ENCODE measurements at regions not wholly inside any gene's neighbourhood (a gene's known extent, or its start where the extent isn't known, plus 50 kb on each side); places are given as distances from the start of the nearest gene placed in this dataset.

DNA sequence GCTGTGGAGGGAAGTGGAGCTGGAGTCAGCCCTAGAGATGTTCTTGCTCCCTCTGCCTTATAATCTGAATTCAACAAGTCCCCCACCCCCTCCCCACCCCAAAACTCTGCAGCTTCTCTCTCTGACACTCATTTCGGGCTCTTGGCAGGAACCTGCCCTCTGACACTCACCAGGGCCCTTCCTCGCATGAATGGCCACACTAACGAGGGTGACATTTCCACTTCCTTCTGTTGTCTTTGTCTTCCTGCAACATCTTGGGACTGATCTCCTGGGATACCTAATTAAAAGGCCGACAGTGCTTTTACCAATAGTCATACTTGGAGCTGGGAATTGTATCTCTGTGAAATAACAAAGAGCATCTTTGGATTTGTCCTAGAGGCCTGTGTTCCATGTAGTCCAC lies 106.9 kb upstream of the PIRT start:
- DNase-seq, result no peak

DNA sequence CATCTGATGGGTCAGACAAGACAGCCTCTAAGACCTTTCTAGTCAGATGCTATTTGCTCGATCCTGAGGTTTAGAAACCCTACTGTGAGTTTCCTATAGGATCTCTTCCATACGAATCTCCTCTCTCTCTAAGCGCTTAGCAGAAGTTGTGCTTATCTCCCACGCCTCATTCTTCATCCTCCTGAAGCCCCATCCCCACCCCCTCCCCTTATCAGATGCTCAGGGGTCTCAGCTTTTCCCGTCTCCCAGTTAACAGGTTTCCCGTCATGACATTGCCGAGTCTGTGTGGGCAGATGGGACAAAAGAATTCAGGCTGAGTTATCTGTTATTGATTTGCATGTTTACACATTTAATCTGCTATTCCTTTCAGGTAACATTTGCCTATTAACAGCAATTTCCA lies 99.0 kb upstream of the PIRT start:
- DNase-seq, result no peak

DNA sequence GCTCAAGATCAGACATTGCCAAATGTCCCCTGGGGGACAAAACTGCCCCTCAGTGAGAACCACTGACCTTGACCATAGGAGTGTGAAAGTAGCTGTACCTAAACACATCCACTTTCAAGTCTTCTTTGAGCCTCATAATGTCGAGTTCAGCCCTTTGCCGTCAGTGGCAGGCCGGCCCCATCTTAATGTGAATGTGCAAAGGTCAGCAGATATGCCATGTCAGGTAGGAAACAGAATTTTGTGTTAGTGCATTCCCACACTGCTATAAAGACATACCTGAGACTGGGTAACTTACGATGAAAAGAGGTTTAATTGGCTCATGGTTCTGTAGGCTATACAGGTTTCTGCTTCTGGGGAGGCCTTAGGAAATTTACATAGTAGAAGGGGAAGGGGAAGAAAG lies 95.1 kb upstream of the PIRT start:
- no peak for DNase-seq

DNA sequence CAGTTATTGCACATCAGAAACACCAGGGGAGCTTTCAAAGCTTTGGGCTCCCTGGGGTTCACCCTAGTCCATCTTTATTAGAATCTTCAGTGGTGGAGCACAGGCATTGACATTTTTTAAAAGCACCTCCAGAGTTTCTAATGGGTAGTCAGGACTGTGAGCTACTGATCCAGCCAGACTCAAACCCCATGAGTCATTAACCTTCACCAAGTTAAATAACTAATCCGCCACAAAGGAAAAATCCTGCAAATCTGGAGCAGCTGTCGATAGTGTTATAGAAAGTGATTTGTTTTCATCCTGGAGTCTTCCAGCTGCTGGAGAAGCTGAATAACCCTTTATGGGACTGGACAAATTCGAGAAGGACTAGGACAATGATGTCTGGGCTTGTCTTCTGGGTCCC lies 93.2 kb upstream of the PIRT start:
- no peak for DNase-seq

DNA sequence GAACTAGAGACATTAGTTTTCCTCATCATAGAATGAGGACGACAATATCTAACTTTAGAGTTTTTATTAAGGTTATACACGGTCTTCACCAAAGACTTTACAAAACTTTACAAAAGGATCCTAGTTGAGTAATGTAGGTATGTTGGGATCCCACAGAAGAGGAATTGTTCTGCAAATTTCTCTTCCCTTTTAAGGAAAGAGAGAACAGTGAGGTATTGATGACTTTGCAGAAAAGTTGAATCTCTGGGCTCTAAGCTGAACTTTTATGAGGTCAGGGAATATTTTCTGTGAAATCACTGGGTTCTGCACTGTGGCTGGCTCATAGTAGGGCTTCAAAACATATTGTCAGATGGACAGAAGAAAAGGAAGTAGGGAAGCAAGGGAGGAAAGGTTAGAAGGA lies 89.8 kb upstream of the PIRT start:
- no peak for DNase-seq

DNA sequence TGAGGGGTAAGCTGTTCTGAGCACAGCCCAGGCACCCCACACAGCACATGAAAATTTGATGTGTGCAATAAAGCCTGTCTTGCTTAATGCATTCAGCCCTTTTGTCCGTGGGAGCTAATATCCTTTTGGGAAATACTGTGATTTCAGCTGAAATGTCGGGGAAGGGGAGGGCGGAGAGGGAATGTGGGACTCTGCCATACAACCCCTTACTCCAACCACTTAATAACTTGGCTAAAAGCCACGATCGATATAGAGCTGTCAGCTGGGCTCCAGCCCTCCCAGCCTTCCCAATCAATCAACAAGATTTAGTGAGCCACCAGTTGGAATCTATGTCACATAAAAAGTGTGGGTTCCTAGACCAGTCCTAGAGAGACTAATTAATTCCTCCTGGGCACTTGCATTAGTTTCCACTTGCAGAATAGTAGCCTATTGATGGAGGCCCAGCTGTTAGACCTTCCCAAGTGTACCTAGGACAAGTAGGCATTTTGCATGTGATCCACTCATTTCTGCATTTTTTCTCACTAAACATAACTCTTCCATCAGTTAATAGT lies 82.7 kb upstream of the PIRT start:
- no peak for DNase-seq

DNA sequence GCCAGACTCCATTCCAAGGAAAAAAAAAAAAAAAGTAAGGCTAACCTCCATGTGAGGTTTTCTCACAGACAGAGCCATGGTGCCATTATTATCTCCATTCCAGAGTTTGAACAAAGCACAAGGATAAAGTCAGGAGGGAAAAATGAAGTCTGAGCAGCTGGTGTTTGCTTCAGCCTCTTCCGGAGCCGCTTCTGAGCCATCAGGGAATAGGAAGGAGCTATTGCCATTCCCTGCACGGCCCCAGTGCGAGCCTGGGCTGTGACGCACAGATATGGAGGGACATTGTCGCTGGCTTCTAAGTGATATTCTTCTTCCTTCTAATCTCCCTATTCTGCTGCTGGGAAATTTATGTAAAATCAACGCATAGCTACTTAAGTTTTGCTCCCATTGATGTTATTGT lies 69.5 kb upstream of the PIRT start:
- no peak for DNase-seq

DNA sequence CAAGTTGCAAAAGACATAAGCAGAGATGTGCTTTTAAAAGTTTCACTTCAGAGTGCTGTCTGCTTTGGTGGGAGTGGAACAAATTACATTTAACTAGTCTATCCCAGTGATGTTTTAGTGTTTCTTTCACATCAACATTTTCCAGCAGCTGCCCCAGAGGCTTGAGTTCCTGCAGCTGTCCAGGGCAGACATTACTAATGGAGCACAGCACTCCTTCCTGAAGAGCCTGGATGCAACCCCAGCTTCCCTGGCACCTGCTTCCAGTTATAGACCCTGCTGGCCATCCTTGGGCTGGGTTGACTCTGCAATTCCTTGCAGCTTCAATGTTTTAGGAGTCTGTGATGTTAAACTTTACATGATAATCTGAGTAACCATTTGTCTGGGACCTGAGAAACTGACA lies 61.4 kb upstream of the PIRT start:
- no peak for DNase-seq

DNA sequence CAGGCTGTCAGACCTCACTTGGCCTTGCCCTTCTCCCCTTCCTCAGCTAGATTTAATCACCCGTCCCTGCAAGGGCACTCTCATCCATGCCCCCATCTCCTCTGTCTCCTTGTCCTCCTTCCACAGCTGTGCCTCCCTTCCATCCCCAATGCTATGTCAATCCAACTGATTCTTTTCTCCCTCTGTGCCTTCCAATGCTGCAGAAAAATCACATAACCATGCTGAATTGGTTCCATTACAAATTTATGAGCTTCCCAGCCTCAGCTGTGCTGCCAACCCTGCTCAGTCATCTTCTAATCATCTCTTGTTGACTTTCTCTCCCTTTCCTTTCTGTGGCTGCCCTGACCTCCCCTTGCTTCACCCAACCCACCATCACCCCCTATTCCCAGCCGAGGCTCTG lies 56.3 kb upstream of the PIRT start:
- no peak for DNase-seq

DNA sequence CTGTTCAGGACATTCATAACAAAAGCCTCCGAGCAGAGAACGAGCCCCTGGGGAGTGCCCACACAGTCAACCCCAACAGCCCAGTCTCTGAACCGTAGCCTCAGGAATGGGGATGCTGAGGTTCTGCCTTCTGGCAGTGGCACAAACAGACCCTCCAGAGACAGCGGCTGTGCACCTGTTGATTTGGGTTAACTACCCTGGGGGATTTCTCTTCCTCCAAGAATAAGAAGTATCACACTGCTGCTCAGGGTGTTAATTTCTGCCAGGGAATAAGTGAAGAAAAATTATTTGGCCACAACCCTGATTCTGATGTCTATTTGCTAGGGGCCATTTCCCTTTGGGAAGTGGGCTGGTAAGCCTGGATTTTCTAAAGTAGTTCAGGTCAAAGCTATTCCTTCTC lies 51.0 kb upstream of the PIRT start:
- no peak for DNase-seq
